CD4-positive, alpha-beta T cell (primary cell): ENCODE measurements at regions not wholly inside any gene's neighbourhood (a gene's known extent, or its start where the extent isn't known, plus 50 kb on each side); places are given as distances from the start of the nearest gene placed in this dataset.
"Not testable (repeated sequence)": the region's sequence is repeated elsewhere in the genome, so short reads cannot be mapped to it uniquely, and the experiment has no call there.

Experiments used
- ATAC-seq: fragments of 200-7000 bp; cut with Tn5 transposase; one replicate; pipeline ENCODE4 v1.10.0; 2022; ENCODE audit warnings: mild to moderate bottlenecking; ENCODE audit not compliant: poor library complexity
- CTCF ChIA-PET: fragments of 350-600 bp; sonication (Branson Sonifier 250); formaldehyde crosslinking; loops from one replicate; lab custom pipeline; 2021; ENCODE audit warnings: antibody characterized with exemption, inconsistent platforms; lab: Charles Lee
- POLR2A ChIA-PET: fragments of 350-600 bp; sonication (Branson Sonifier 250); formaldehyde crosslinking; loops from one replicate; lab custom pipeline; 2021; ENCODE audit warnings: antibody characterized with exemption, inconsistent platforms; lab: Charles Lee
- DNase-seq, 14 experiments: peaks; one replicate each; pipeline ENCODE4 v3.0.0-alpha.2; 2013 to 2020; ENCODE audit warnings: mixed read lengths in 2 of 14
- H3K27ac ChIP-seq, 2 donors: one replicate each; pipeline versions ENCODE4 v1.5.1 to v1.7.0; 2013; ENCODE audit warnings: low read length in 2 of 2, low read depth in 1 of 2, mild to moderate bottlenecking in 1 of 2
- H3K27me3 ChIP-seq, 2 experiments: 1 replicate in 1 of 2; 2 replicates in 1 of 2; pipeline versions ENCODE4 v1.6.1 to v1.7.0; 2013; ENCODE audit warnings: low read length in 2 of 2, control low read depth in 1 of 2, mild to moderate bottlenecking in 1 of 2, moderate library complexity in 1 of 2; ENCODE audit not compliant: insufficient read depth in 2 of 2, control insufficient read depth in 1 of 2
- H3K36me3 ChIP-seq: one replicate; pipeline ENCODE4 v1.6.1; 2013; ENCODE audit warnings: low read length, control low read depth; ENCODE audit not compliant: insufficient read depth
- H3K4me1 ChIP-seq: one replicate; pipeline ENCODE4 v1.6.1; 2013; ENCODE audit warnings: low read length, control low read depth; ENCODE audit not compliant: insufficient read depth
- H3K4me3 ChIP-seq: one replicate; pipeline ENCODE4 v1.5.1; 2013; ENCODE audit warnings: mild to moderate bottlenecking, low read length, moderate library complexity
- H3K9me3 ChIP-seq, 2 experiments: 1 replicate in 1 of 2; 2 replicates in 1 of 2; pipeline versions ENCODE4 v1.6.1 to v1.7.0; 2013; ENCODE audit warnings: low read length in 2 of 2, mild to moderate bottlenecking in 2 of 2, control low read depth in 1 of 2, moderate library complexity in 1 of 2; ENCODE audit not compliant: control insufficient read depth in 1 of 2, insufficient read depth in 1 of 2
- H3K27ac Mint-ChIP-seq: one replicate; pipeline ENCODE4 v1.8.0; 2020; ENCODE audit warnings: mixed read lengths
- H3K27me3 Mint-ChIP-seq: one replicate; pipeline ENCODE4 v1.8.0; 2021; ENCODE audit warnings: mixed read lengths
- H3K36me3 Mint-ChIP-seq: one replicate; pipeline ENCODE4 v1.8.0; 2021; ENCODE audit warnings: low read depth, mixed read lengths
- H3K4me1 Mint-ChIP-seq: one replicate; pipeline ENCODE4 v1.8.0; 2021; ENCODE audit warnings: low read depth, mixed read lengths
- H3K4me3 Mint-ChIP-seq: one replicate; pipeline ENCODE4 v1.8.0; 2020; ENCODE audit warnings: mild to moderate bottlenecking, mixed read lengths
- H3K9me3 Mint-ChIP-seq: one replicate; pipeline ENCODE4 v1.8.0; 2020; ENCODE audit warnings: mixed read lengths
- intact Hi-C, 2 experiments: fragments of 100-400 bp; cut with DNase I in 1 of 2; cut with micrococcal nuclease in 1 of 2; formaldehyde crosslinking; loops; one replicate each; pipeline versions ENCODE4 v1.15.1 to v1.9.0; 2023 to 2025; cut with DNase I, micrococcal nuclease

- H3K36me3 Mint-ChIP-seq, CTCF ChIA-PET: not testable (repeated sequence)
These were observed 149.6 kb downstream of the KBTBD2 start for GRCh38 chr7:32741853-32742476.

GRCh38 chr7:32739749-32740148 is 151.8 kb downstream of the KBTBD2 start:
- H3K36me3 Mint-ChIP-seq, H3K27ac Mint-ChIP-seq, POLR2A ChIA-PET, H3K4me3 ChIP-seq, DNase-seq, CTCF ChIA-PET, H3K27ac ChIP-seq, H3K4me1 ChIP-seq, ATAC-seq, intact Hi-C loops, H3K4me1 Mint-ChIP-seq, H3K36me3 ChIP-seq, H3K9me3 ChIP-seq, H3K4me3 Mint-ChIP-seq, H3K9me3 Mint-ChIP-seq, H3K27me3 ChIP-seq: not testable (repeated sequence)
- peaks cover 14% of the 10 kb centered on the region for H3K27me3 Mint-ChIP-seq

More at GRCh38 chr7:32741853-32742476, 149.6 kb downstream of the KBTBD2 start:
- H3K4me3 Mint-ChIP-seq, H3K4me3 ChIP-seq, intact Hi-C loops, DNase-seq, H3K4me1 ChIP-seq, H3K27me3 ChIP-seq, H3K9me3 ChIP-seq, H3K27ac ChIP-seq, ATAC-seq, H3K9me3 Mint-ChIP-seq, POLR2A ChIA-PET, H3K36me3 ChIP-seq, H3K4me1 Mint-ChIP-seq, H3K27ac Mint-ChIP-seq: not testable (repeated sequence)
- peaks cover 14% of the 10 kb centered on the region for H3K27me3 Mint-ChIP-seq

GRCh38 chr7:32738390-32738789 is 153.2 kb downstream of the KBTBD2 start:
- H3K4me1 Mint-ChIP-seq, H3K27me3 ChIP-seq, ATAC-seq, H3K27me3 Mint-ChIP-seq, H3K9me3 ChIP-seq, H3K36me3 ChIP-seq, H3K27ac ChIP-seq, CTCF ChIA-PET, H3K27ac Mint-ChIP-seq, H3K9me3 Mint-ChIP-seq, H3K36me3 Mint-ChIP-seq, DNase-seq, intact Hi-C loops, H3K4me1 ChIP-seq, H3K4me3 Mint-ChIP-seq, H3K4me3 ChIP-seq, POLR2A ChIA-PET: not testable (repeated sequence)

- H3K27me3 ChIP-seq, CTCF ChIA-PET, H3K27ac ChIP-seq, DNase-seq, H3K9me3 Mint-ChIP-seq, H3K36me3 ChIP-seq, H3K4me3 ChIP-seq, intact Hi-C loops, H3K4me1 Mint-ChIP-seq, H3K9me3 ChIP-seq, H3K27ac Mint-ChIP-seq, H3K27me3 Mint-ChIP-seq, ATAC-seq, POLR2A ChIA-PET, H3K4me1 ChIP-seq, H3K36me3 Mint-ChIP-seq, H3K4me3 Mint-ChIP-seq: not testable (repeated sequence)
These were observed 158.8 kb downstream of the KBTBD2 start for GRCh38 chr7:32732767-32733166.

- H3K27me3 Mint-ChIP-seq: peaks cover 25% of the 10 kb centered on the region
- CTCF ChIA-PET, H3K4me3 ChIP-seq, H3K27me3 ChIP-seq, H3K36me3 Mint-ChIP-seq, H3K4me1 Mint-ChIP-seq, H3K9me3 ChIP-seq, DNase-seq, H3K27ac Mint-ChIP-seq, H3K4me1 ChIP-seq, H3K36me3 ChIP-seq, intact Hi-C loops, ATAC-seq, H3K9me3 Mint-ChIP-seq, H3K27ac ChIP-seq, H3K4me3 Mint-ChIP-seq: not testable (repeated sequence)
- POLR2A ChIA-PET: interaction anchor here (1.5 kb wide), 1 partner anchor 239 kb away, joined by 3 read pairs; the partner anchor contains the start of gene LSM5
These were observed 162.3 kb downstream of the KBTBD2 start for GRCh38 chr7:32729335-32729675.

- peak; percentile 63 for ATAC-seq
- H3K27ac ChIP-seq, H3K36me3 ChIP-seq, intact Hi-C loops, H3K36me3 Mint-ChIP-seq, H3K27me3 ChIP-seq, H3K9me3 ChIP-seq, H3K4me1 Mint-ChIP-seq, H3K9me3 Mint-ChIP-seq, H3K4me1 ChIP-seq, H3K27ac Mint-ChIP-seq, CTCF ChIA-PET: not testable (repeated sequence)
- POLR2A ChIA-PET: interaction anchor here (1.0 to 1.5 kb wide), 3 partner anchors 233 to 312 kb away, joined by 3 to 4 read pairs (median 3); partner anchors contain the start of genes AVL9 and LSM5
- peak in 10 of 14 experiments; percentile 2 to 68 (median 26) for DNase-seq
- peaks cover 26% of the 10 kb centered on the region for H3K27me3 Mint-ChIP-seq
- peak overlapping the region; percentile 54 for H3K4me3 Mint-ChIP-seq
- peak overlapping the region; percentile 29 for H3K4me3 ChIP-seq
These were observed 162.9 kb downstream of the KBTBD2 start for GRCh38 chr7:32728412-32729334.
